HEK293 (cell line): ENCODE measurements at regions not wholly inside any gene's neighbourhood (a gene's known extent, or its start where the extent isn't known, plus 50 kb on each side); places are given as distances from the start of the nearest gene placed in this dataset.

Source experiments
- CTCF ChIA-PET: fragments of 350-600 bp; formaldehyde crosslinking; extraction: SDS; loops from one replicate; lab custom pipeline; 2021; ENCODE audit warnings: antibody characterized with exemption; lab: Yijun Ruan, JAX
- POLR2A ChIA-PET: fragments of 300-600 bp; formaldehyde crosslinking; extraction: SDS; loops from one replicate; lab custom pipeline; 2020; ENCODE audit warnings: antibody characterized with exemption, inconsistent platforms; lab: Yijun Ruan, JAX
- H3K27ac ChIP-seq: fragments of 200-500 bp; sonication (Bioruptor generic); 2 replicates; pipeline ENCODE4 v1.5.1; 2014; ENCODE audit warnings: low read depth, low read length, control low read depth, inconsistent platforms; ENCODE audit errors: extremely low read depth
- H3K36me3 ChIP-seq, 2 experiments: fragments of 200-500 bp in 1 of 2; sonication (Bioruptor generic) in 1 of 2; 1 replicate in 1 of 2; 2 replicates in 1 of 2; pipeline ENCODE4 v1.5.1; 2014 to 2017; ENCODE audit warnings: inconsistent platforms in 2 of 2, low read length in 2 of 2; ENCODE audit not compliant: control insufficient read depth in 2 of 2, insufficient read depth in 1 of 2
- H3K4me1 ChIP-seq: fragments of 200-500 bp; sonication (Bioruptor generic); 2 replicates; pipeline ENCODE4 v1.5.1; 2014; ENCODE audit warnings: mild to moderate bottlenecking, low read length, inconsistent platforms; ENCODE audit not compliant: control insufficient read depth, insufficient read depth
- H3K4me3 ChIP-seq: 2 replicates; pipeline ENCODE4 v1.5.1; 2011; ENCODE audit warnings: low read depth, mild to moderate bottlenecking, control low read depth, low read length, moderate library complexity
- H3K9me3 ChIP-seq: fragments of 200-500 bp; sonication (Bioruptor generic); 2 replicates; pipeline ENCODE4 v1.5.1; 2014; ENCODE audit warnings: low read depth, low read length, inconsistent platforms; ENCODE audit not compliant: control insufficient read depth, insufficient read depth
- BCL11A ChIP-seq: fragments of 450-650 bp; formaldehyde crosslinking; IDR thresholded peaks from 2 replicates; pipeline ENCODE4 v1.5.1; 2016; ENCODE audit warnings: low read depth, missing biosample characterization, missing genetic modification characterization
- ELK4 ChIP-seq: IDR thresholded peaks from 2 replicates; pipeline ENCODE4 v1.6.1; 2011; ENCODE audit warnings: mild to moderate bottlenecking, low read depth, low read length, borderline replicate concordance
- PRDM10 ChIP-seq: fragments of 450-650 bp; formaldehyde crosslinking; IDR thresholded peaks from 2 replicates; pipeline ENCODE4 v1.5.1; 2016; ENCODE audit warnings: missing biosample characterization, missing genetic modification characterization
- TRIM28 ChIP-seq: IDR thresholded peaks from 2 replicates; pipeline ENCODE4 v1.6.1; 2011; ENCODE audit warnings: low read length, control low read depth, borderline replicate concordance
- YY1 ChIP-seq: fragments of 450-650 bp; formaldehyde crosslinking; IDR thresholded peaks from 2 replicates; pipeline ENCODE4 v1.5.1; 2018; ENCODE audit warnings: missing biosample characterization, missing genetic modification characterization
- ZBTB21 ChIP-seq: fragments of 450-650 bp; formaldehyde crosslinking; IDR thresholded peaks from 2 replicates; pipeline ENCODE4 v1.5.1; 2017; ENCODE audit warnings: missing biosample characterization, missing genetic modification characterization
- ZNF10 ChIP-seq: fragments of 450-650 bp; formaldehyde crosslinking; IDR thresholded peaks from 2 replicates; pipeline ENCODE4 v1.5.1; 2017; ENCODE audit warnings: missing biosample characterization, missing genetic modification characterization
- ZNF121 ChIP-seq: fragments of 450-650 bp; formaldehyde crosslinking; IDR thresholded peaks from 2 replicates; pipeline ENCODE4 v1.5.1; 2016; ENCODE audit warnings: missing biosample characterization, missing genetic modification characterization
- ZNF155 ChIP-seq: fragments of 450-650 bp; formaldehyde crosslinking; IDR thresholded peaks from 2 replicates; pipeline ENCODE4 v1.5.1; 2016; ENCODE audit warnings: missing biosample characterization, missing genetic modification characterization
- ZNF18 ChIP-seq: fragments of 450-650 bp; formaldehyde crosslinking; IDR thresholded peaks from 2 replicates; pipeline ENCODE4 v1.5.1; 2016; ENCODE audit warnings: missing biosample characterization, missing genetic modification characterization
- ZNF302 ChIP-seq: fragments of 450-650 bp; formaldehyde crosslinking; IDR thresholded peaks from 2 replicates; pipeline ENCODE4 v1.5.1; 2016; ENCODE audit warnings: missing biosample characterization, missing genetic modification characterization, low read depth
- ZNF324 ChIP-seq: fragments of 450-650 bp; formaldehyde crosslinking; IDR thresholded peaks from 2 replicates; pipeline ENCODE4 v1.5.1; 2016; ENCODE audit warnings: missing biosample characterization, missing genetic modification characterization
- ZNF335 ChIP-seq: fragments of 450-650 bp; formaldehyde crosslinking; conservative IDR thresholded peaks from 2 replicates; pipeline ENCODE4 v1.5.1; 2016; ENCODE audit warnings: missing biosample characterization, missing genetic modification characterization
- ZNF623 ChIP-seq: fragments of 450-650 bp; formaldehyde crosslinking; IDR thresholded peaks from 2 replicates; pipeline ENCODE4 v1.5.1; 2016; ENCODE audit warnings: missing biosample characterization, missing genetic modification characterization
- ZNF654 ChIP-seq: fragments of 450-650 bp; formaldehyde crosslinking; IDR thresholded peaks from 2 replicates; pipeline ENCODE4 v1.5.1; 2016; ENCODE audit warnings: low read depth, missing biosample characterization, missing genetic modification characterization

- TF ChIP-seq ZNF121 (tag by site-specific recombination) (no peak), PRDM10 (tag by site-specific recombination) (peak; percentile 56), ZNF335 (tag by site-specific recombination) (no peak), ZNF302 (tag by site-specific recombination) (no peak), BCL11A (no peak), ZNF18 (tag by site-specific recombination) (0 out of 2 replicates have a peak, but pooled peaks have one; percentile 21)
- TF ChIP-seq, all 188 proteins: peak for 4
Measured at GRCh38 chr3:188948281-188948996, 223.3 kb upstream of the TPRG1 start (continued).

GRCh38 chr3:188948997-188949389, 222.8 kb upstream of the TPRG1 start:
- ChIA-PET CTCF (interaction anchor here (1.1 to 10.9 kb wide), 2 partner anchors 280 to 1210 kb away, joined by 4 to 205 read pairs; no protein-coding TSS in a partner anchor), POLR2A (no interaction called here)
- H3K27ac ChIP-seq, result no peak overlapping the region
- H3K4me1 ChIP-seq, result no peaks in the 10 kb centered on the region
- no peak overlapping the region for H3K4me3 ChIP-seq
- H3K9me3 ChIP-seq, result no peaks in the 10 kb centered on the region
- no peaks in the 10 kb centered on the region for H3K36me3 ChIP-seq
- TF ChIP-seq ZNF324 (tag by site-specific recombination) (no peak), YY1 (no peak), ZNF654 (no peak)

- H3K27ac ChIP-seq, result no peak overlapping the region
- ChIA-PET CTCF (interaction anchor here (10.9 kb wide), 1 partner anchor 1211 kb away, joined by 205 read pairs; no protein-coding TSS in a partner anchor), POLR2A (no interaction called here)
- H3K4me1 ChIP-seq, result no peaks in the 10 kb centered on the region
- no peaks in the 10 kb centered on the region for H3K9me3 ChIP-seq
- H3K4me3 ChIP-seq, result no peak overlapping the region
- no peaks in the 10 kb centered on the region for H3K36me3 ChIP-seq
- TF ChIP-seq TRIM28, result no peak
- TF ChIP-seq ELK4, result no peak
- TF ChIP-seq ZNF623 (tag by site-specific recombination), result no peak
- no peak for TF ChIP-seq ZNF10 (tag by site-specific recombination)
- TF ChIP-seq ZNF121 (tag by site-specific recombination), result no peak
- no peak for TF ChIP-seq ZNF155 (tag by site-specific recombination)
- TF ChIP-seq ZBTB21, result no peak
Measured at GRCh38 chr3:188949456-188949855, 222.3 kb upstream of the TPRG1 start.
